HL-60 (cell line): ENCODE measurements at regions not wholly inside any gene's neighbourhood (a gene's known extent, or its start where the extent isn't known, plus 50 kb on each side); places are given as distances from the start of the nearest gene placed in this dataset.

Experiments
- GABPA ChIP-seq: IDR thresholded peaks from 2 replicates; pipeline ENCODE4 v1.6.1; 2012; ENCODE audit warnings: low read depth
- POLR2AphosphoS5 ChIP-seq: IDR thresholded peaks from 2 replicates; pipeline ENCODE4 v1.6.1; 2012; ENCODE audit warnings: low read depth
- SPI1 ChIP-seq: IDR thresholded peaks from 2 replicates; pipeline ENCODE4 v1.6.1; 2012; ENCODE audit warnings: low read depth, mild to moderate bottlenecking, borderline replicate concordance
- TF ChIP-seq, protein P1 (sequence below): IDR thresholded peaks from one replicate; pipeline ENCODE4 v1.5.1; 2011; ENCODE audit warnings: low read length, control low read depth, inconsistent platforms; ENCODE audit not compliant: insufficient read depth
- TF ChIP-seq, protein P2 (sequence below): IDR thresholded peaks from 2 replicates; pipeline ENCODE4 v1.6.1; 2012; ENCODE audit warnings: low read depth; ENCODE audit not compliant: insufficient replicate concordance

DNA sequence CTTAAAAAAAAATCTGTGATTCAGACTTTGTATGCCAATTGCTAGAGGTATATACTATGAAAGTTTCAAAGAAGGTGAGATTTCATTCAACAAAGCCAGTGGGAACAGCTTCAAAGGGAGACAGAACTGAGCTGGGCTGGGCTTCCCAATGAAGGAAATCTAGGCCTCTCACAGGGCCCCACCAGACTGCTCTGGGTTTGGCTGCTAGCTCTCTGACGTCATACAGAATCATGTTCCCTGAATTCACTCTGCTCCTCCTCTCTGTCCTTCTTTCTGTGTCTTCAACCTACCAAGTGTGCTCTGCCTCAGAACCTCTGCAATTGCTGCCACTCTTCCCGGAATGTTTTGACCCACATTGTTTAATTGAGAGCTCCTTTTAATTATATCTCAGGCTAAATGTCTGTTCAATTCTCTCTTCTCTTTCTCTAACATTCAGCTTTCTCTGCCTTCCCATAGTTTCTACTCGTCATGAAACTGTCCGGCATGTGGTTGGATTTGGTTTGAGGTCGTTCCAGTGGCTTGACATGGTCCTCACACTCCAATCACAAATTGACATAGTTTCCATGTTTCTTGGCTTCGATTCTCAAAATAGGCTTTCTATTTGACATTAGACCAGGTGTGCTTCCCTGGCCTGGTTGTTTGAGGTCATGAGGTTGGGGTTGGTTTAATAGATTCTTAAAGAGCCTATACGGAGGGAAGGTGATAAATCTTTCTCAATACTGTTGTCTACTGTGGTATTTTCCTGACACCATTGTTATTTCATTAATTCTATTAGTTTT, 282.1 kb upstream of the EMCN start:
- TF ChIP-seq, protein P1, sequence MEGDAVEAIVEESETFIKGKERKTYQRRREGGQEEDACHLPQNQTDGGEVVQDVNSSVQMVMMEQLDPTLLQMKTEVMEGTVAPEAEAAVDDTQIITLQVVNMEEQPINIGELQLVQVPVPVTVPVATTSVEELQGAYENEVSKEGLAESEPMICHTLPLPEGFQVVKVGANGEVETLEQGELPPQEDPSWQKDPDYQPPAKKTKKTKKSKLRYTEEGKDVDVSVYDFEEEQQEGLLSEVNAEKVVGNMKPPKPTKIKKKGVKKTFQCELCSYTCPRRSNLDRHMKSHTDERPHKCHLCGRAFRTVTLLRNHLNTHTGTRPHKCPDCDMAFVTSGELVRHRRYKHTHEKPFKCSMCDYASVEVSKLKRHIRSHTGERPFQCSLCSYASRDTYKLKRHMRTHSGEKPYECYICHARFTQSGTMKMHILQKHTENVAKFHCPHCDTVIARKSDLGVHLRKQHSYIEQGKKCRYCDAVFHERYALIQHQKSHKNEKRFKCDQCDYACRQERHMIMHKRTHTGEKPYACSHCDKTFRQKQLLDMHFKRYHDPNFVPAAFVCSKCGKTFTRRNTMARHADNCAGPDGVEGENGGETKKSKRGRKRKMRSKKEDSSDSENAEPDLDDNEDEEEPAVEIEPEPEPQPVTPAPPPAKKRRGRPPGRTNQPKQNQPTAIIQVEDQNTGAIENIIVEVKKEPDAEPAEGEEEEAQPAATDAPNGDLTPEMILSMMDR, result no peak
- no peak for TF ChIP-seq POLR2AphosphoS5
- TF ChIP-seq GABPA, result no peak
- TF ChIP-seq, protein P2, sequence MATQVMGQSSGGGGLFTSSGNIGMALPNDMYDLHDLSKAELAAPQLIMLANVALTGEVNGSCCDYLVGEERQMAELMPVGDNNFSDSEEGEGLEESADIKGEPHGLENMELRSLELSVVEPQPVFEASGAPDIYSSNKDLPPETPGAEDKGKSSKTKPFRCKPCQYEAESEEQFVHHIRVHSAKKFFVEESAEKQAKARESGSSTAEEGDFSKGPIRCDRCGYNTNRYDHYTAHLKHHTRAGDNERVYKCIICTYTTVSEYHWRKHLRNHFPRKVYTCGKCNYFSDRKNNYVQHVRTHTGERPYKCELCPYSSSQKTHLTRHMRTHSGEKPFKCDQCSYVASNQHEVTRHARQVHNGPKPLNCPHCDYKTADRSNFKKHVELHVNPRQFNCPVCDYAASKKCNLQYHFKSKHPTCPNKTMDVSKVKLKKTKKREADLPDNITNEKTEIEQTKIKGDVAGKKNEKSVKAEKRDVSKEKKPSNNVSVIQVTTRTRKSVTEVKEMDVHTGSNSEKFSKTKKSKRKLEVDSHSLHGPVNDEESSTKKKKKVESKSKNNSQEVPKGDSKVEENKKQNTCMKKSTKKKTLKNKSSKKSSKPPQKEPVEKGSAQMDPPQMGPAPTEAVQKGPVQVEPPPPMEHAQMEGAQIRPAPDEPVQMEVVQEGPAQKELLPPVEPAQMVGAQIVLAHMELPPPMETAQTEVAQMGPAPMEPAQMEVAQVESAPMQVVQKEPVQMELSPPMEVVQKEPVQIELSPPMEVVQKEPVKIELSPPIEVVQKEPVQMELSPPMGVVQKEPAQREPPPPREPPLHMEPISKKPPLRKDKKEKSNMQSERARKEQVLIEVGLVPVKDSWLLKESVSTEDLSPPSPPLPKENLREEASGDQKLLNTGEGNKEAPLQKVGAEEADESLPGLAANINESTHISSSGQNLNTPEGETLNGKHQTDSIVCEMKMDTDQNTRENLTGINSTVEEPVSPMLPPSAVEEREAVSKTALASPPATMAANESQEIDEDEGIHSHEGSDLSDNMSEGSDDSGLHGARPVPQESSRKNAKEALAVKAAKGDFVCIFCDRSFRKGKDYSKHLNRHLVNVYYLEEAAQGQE, result no peak
- no peak for TF ChIP-seq SPI1
